GM21529 (cell line): ENCODE measurements at regions not wholly inside any gene's neighbourhood (a gene's known extent, or its start where the extent isn't known, plus 50 kb on each side); places are given as distances from the start of the nearest gene placed in this dataset.
"Not testable (repeated sequence)": the region's sequence is repeated elsewhere in the genome, so short reads cannot be mapped to it uniquely, and the experiment has no call there.

Experiments
- ATAC-seq: cut with Tn5 transposase; IDR thresholded peaks from one replicate; pipeline ENCODE4 v1.9.1; 2021; ENCODE audit not compliant: unreplicated experiment

DNA sequence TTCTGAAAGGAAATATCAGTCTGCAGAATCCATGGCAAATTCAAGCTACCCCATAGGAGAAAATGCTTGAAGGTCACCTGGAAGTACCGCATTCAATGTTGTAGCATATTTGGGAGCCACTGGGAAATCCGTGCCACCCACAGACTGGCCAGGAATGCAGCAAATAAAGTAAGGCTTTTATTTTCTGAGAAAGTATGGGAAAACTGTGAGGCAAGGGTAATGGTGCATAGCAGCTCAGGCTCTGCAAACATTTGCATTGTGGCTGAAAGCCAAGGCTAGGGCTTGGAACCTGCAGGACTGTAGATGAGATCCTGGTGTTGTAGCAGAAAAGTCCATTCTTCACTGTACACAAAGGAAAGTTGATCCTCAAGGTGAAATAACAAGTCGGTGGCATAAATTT, 450.9 kb upstream of the NR3C2 start:
- no peak for ATAC-seq

GRCh38 chr4:148883891-148884290, 441.7 kb upstream of the NR3C2 start:
- ATAC-seq, result no peak

- ATAC-seq, result no peak
These were observed 441.2 kb upstream of the NR3C2 start for GRCh38 chr4:148883435-148883834.

GRCh38 chr4:148881860-148882643, 439.8 kb upstream of the NR3C2 start:
- ATAC-seq, result no peak

GRCh38 chr4:148874331-148874730, 432.1 kb upstream of the NR3C2 start:
- no peak for ATAC-seq

DNA sequence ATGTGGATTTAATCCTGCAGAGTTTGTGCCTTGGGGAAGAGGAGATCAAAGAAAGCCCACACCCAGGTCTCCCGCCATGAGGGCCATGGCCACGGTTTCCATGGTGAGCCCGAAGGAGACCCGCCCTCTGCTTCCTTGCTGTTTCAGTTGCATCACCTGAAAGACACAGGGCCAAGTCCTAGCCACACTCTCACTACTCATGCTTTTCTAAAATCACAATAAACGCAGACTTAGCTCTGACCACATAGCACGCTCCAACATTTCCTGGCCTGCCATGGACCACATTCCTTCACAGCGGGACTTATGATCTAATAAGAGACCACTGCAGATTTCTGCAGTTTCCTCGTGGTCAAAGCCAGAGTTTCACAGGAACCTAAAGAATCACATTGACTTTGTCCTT, 426.0 kb upstream of the NR3C2 start:
- no peak for ATAC-seq

DNA sequence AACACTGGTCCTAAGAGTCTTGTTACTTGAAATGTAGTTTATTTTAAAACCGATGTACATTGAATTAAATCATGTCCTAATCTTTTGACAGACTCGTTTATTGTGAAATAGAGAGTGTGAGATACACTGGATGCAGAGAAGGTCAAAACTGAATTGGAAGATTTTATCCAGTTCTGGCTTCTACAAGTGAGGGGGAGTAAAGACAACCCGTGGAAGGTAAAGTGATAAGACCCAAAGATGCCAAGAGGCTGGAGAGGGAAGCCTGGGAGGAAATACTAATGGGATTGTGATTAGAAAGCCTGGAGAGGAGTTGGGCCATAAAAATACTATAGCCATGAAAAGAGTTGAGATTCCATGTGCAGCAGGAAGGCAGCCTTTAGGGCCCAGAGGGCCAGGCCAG, 424.5 kb upstream of the NR3C2 start:
- ATAC-seq, result no peak

GRCh38 chr4:148857973-148858534, 415.8 kb upstream of the NR3C2 start:
- no peak for ATAC-seq

DNA sequence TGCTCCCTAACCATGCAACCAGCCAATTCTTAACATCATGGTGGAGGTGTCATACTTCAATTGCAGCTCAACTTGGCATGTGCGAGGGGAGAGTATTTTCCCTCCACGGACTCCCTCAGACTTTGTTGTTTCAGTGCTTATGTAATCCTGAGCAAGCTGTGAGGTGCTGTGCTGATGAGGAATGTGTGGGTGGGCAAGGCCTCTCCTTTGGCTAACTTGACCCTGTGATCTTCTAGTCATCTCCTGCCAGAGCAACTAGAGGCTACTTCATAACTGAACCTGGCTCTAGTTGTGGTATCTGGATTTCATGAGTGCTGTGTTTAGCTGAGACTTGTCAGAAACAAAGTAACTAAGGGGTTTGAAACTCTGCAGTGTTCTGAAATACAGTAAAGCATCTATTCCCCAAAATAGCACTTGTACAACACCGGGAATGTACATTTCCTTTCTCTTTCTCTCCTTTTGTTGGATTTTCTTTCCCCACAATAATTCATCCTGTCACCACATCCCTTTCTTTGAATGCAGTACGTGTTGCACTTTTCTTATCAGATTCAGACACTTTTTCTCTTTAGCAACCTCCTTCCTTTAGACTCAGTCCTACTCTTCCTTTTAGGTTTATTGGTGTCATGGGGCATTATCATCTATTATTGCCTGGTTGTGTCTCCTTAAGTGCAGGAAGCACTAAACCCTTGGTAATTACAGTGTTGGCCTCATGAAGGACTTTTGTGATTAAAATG, 415.2 kb upstream of the NR3C2 start:
- no peak for ATAC-seq

DNA sequence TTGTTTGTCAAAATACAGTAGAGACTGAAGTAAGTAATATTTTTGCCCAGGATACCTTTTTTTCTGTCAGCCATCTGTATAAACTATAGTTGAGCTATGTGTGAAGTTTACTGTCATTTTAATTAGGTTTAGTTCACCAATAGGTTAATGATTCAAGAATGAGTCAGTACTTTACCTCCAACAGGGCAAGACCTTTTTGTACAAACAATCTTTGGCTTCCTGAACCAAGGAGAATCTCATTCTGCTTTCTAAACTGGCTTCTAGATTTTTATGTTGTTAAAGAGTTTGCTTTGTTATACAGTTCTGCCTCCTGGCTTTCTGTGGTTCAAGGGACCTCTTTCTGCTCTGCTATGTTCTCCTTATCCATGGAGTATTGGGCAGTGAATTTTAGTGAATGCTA, 412.0 kb upstream of the NR3C2 start:
- no peak for ATAC-seq

DNA sequence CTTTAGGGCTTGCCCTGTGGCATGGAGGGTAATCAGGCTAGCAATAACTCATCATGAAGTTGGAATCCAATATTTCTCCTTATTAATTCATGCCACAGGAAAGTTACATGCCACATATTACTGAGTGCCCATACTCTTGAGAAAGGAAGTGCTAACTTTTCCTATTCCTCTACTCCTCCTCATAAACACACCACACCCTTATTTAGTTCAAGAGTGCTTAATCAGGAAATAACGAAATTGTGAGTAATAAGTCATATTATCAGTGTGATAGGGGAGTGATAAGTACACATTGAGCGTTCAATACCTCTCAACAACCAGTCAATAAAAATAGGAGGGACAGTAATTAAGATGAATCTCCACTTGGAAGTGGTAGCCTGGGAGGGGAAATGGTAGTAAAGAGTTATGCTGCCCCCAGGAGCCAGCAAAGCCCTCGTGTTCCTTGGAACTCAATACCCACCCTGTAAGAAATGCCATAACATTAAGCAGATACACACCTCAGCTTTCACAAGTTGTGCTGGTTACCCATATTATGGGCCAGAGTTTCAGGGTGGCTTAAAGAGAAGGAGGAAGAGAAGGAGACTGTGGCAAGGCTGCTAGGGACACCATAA, 410.0 kb upstream of the NR3C2 start:
- ATAC-seq, result no peak

DNA sequence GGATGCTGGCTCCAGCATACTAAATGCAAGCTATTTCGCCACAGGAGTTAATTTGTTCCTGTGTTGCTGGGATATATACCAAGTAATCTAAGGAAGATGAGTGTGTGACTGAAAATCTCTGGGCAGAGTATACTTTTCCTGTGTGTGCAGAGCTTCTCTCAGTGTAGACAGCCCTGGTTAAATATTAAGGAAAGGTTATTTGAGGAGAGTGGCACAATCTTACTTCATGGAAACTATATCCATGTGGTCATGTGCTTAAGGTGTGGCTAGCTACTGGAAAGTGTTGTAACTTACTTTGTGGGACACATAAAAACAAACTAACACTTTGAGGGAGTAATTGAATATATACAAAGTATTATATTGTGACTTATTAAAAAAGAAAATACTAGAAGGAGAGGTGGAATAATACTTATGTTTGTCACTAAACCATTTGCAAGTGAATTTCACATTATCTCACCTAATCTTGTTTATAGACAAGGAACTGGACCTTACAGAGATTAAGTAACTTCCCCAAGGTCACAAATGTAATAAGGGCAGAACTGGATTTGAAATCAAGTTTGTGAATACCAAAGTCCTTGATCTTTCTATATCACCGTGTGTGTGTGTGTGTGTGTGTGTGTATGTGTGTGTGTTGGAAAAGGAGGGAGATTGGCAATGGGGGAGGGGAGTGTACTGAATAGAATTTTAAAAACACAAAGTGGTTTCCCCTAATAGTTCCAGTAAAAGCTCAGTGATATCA, 408.2 kb upstream of the NR3C2 start:
- no peak for ATAC-seq

- no peak for ATAC-seq
These were observed 407.4 kb upstream of the NR3C2 start for GRCh38 chr4:148849581-148849980.

- ATAC-seq, result no peak
These were observed 405.5 kb upstream of the NR3C2 start for GRCh38 chr4:148847544-148848255.

DNA sequence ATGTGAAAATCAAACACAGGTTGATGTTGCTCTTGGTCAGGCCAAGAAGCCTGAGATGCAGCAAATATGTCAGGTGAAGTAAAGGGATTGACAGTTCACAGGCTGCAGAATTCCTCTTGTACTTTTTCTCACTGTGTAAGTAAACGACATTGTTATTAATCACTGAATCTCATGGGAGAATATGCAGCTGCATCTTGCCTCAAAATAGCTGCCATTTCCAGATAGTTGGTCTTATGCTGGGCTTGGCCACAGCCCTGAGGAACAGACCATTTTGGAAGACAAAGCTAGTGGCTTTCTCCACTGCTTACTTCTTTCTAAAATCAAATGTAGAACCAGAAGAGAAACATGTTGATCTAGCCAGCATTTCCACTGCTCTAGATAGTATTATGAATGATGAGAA, 403.4 kb upstream of the NR3C2 start:
- no peak for ATAC-seq

DNA sequence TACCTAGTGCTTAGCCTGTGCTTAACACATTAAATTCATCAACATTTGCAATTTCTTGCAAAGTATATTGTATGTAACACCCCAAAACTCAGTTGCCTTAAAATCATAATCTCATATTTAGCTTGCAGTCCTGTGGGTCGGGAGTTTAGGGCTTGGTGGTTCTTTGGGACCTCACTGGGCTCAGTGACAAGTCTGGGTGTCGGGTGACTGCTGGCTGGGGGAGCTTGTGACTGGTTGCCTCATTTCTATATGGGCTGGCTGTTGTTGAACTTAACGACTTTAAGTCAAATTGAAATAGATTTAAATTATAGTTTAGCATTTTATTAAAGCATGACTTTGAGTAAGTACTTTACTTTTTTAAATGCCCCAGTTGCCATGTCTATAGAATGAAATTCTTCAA, 401.4 kb upstream of the NR3C2 start:
- ATAC-seq, result no peak

DNA sequence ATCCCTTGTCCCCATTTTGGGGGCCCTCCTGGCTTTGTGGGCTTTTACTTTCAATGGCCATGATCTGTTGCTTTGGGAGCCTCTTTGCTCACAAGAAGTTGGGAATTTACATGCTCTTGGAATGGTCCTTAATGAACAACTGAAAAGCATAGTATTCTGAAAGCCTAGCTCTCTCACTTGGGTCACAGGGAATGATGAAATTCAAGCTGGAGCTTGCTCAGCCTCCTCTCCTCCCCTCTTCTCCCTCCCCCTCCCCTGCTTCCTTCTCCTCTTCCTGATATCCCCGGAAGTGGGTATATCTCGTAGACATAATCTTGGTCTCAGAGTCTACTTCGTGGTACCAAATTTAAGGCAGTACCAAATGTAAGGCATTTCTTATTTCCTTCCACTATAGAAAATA, 400.6 kb upstream of the NR3C2 start:
- no peak for ATAC-seq

DNA sequence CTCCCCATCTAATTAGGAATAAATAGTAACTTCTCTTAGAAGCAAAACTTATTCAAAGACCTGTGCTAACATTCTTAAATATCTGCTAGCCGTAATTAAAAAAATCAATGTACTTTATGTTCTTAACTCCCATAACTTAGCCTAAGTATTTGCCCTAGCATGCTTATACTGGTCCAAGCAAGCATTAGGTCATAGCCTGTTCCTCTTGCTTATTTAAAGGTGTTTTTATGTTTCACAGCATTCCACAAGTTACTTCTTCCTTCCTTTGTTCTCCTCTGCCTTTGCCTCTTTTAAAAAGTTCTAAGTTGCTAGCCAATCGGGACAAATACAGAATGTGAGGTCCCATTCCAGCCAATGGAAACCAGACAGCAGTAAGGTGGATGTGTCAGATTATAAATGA, 395.4 kb upstream of the NR3C2 start:
- ATAC-seq, result not testable (repeated sequence)

DNA sequence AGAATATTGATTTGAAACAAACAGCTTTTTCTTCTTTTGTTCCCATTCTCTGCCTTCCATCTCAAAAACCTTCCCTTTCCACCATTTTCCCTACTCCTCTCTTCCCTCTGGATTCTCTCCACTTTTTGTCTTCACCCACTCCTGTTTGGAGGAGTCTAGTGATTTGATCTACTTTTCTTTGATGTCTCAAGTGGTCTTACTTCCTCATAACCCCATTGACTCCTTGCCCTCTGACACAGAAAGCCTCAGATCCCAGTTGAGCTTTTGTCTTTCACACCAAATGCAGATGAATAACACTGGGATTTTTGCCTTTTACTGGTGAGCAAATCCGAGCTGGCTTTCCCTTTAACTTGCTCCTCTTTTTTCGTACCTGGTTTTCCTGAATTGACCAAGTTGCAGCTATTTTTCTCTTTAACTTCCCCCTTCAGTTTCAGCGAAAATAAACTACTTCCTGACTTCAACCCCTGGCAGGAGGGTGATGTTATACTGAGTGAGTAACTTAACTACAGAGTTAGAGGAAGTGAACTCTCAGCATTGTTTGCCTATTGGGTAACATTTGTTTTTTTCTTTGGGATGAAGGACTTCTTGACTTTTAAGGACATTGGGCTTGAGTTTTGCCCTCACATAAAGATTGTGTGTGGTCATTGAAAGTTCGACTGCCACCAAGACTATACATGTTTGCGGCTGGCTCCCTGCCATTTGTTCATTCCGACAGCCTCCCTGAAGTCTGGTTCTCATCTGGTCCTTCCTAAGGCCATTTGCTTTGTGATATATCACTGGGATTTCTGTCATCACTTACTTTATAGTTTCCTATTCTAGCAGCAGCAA, 392.8 kb upstream of the NR3C2 start:
- ATAC-seq, result peak; percentile 80

- ATAC-seq, result no peak
These were observed 389.7 kb upstream of the NR3C2 start for GRCh38 chr4:148831945-148832344.
